HepG2 (cell line): ENCODE measurements at regions not wholly inside any gene's neighbourhood (a gene's known extent, or its start where the extent isn't known, plus 50 kb on each side); places are given as distances from the start of the nearest gene placed in this dataset.

Experiments used
- ATAC-seq: fragments of 200-7000 bp; cut with Tn5 transposase; 3 replicates; pipeline ENCODE4 v1.9.1; 2020; ENCODE audit warnings: mild to moderate bottlenecking, moderate library complexity
- BruUV-seq: library from RNA; stranded (reverse); fragments of 400-500 nt; replicated peaks from 2 replicates; lab custom pipeline; 2021; lab: Mats Ljungman, UMichigan
- CTCF ChIA-PET: fragments of 300-600 bp; formaldehyde crosslinking; extraction: SDS; loops from one replicate; lab custom pipeline; 2021; ENCODE audit warnings: low total read pairs, inconsistent platforms, low intra/inter-chr PET ratio; lab: Yijun Ruan, JAX
- POLR2A ChIA-PET: fragments of 350-600 bp; sonication (Branson Sonifier 250); formaldehyde crosslinking; loops from one replicate; lab custom pipeline; 2020; ENCODE audit warnings: antibody characterized with exemption, inconsistent platforms; lab: Yijun Ruan, JAX
- DNase-seq: peaks from one replicate; pipeline ENCODE4 v3.0.0-alpha.2; 2015; ENCODE audit warnings: low spot score
- FAIRE-seq: peaks from 3 replicates; lab custom pipeline; 2011; peaks lifted over from hg19 to GRCh38; lab: Jason Lieb, UNC
- H2AFZ ChIP-seq: one replicate; pipeline ENCODE4 v1.6.1; 2011; ENCODE audit warnings: low read length, inconsistent platforms
- H3K27ac ChIP-seq: fragments of 300-600 bp; 3 replicates; pipeline ENCODE4 v1.8.0; 2011; ENCODE audit warnings: mixed run types, mild to moderate bottlenecking, mixed read lengths, low read length, inconsistent platforms; ENCODE audit not compliant: insufficient read depth; ENCODE audit errors: extremely low read length
- H3K27me3 ChIP-seq, 2 experiments: fragments of 200-600 bp in 1 of 2; 2 replicates in 1 of 2; 3 replicates in 1 of 2; pipeline versions ENCODE4 v1.6.0 to v1.8.0; 2011; ENCODE audit warnings: low read length in 2 of 2, mild to moderate bottlenecking in 2 of 2, moderate library complexity in 2 of 2, inconsistent platforms in 1 of 2; ENCODE audit not compliant: insufficient read depth in 2 of 2, control insufficient read depth in 1 of 2
- H3K36me3 ChIP-seq, 2 experiments: fragments of 200-600 bp in 1 of 2; replicated peaks in 1 of 2; 2 replicates in 1 of 2; 3 replicates in 1 of 2; pipeline versions ENCODE4 v1.5.1 to v1.8.0; 2011; ENCODE audit warnings: low read length in 2 of 2, inconsistent platforms in 1 of 2; ENCODE audit not compliant: insufficient read depth in 2 of 2, control insufficient read depth in 1 of 2
- H3K4me1 ChIP-seq: 2 replicates; pipeline ENCODE4 v1.5.1; 2012; ENCODE audit warnings: low read length, inconsistent platforms; ENCODE audit not compliant: insufficient read depth
- H3K4me2 ChIP-seq: 2 replicates; pipeline ENCODE4 v1.6.0; 2011; ENCODE audit warnings: low read depth, low read length, inconsistent platforms
- H3K4me3 ChIP-seq, 3 experiments: fragments of 200-600 bp in 1 of 3; sonication (generic), shearing (Covaris generic) in 1 of 3; replicated peaks in 1 of 3; 2 replicates each; pipeline ENCODE4 v1.5.1; 2011 to 2016; ENCODE audit warnings: low read length in 3 of 3, inconsistent platforms in 2 of 3, low read depth in 2 of 3, mild to moderate bottlenecking in 2 of 3, control low read depth in 1 of 3, mixed read lengths in 1 of 3; ENCODE audit not compliant: insufficient read depth in 1 of 3
- H3K79me2 ChIP-seq: one replicate; pipeline ENCODE4 v1.6.1; 2011; ENCODE audit warnings: low read length, inconsistent platforms; ENCODE audit not compliant: insufficient read depth
- H3K9ac ChIP-seq: 2 replicates; pipeline ENCODE4 v1.6.0; 2011; ENCODE audit warnings: mild to moderate bottlenecking, low read depth, low read length, inconsistent platforms; ENCODE audit not compliant: insufficient read depth
- H3K9me3 ChIP-seq: 2 replicates; pipeline ENCODE4 v1.5.1; 2012; ENCODE audit warnings: mild to moderate bottlenecking, low read length
- H4K20me1 ChIP-seq: 2 replicates; pipeline ENCODE4 v1.6.0; 2011; ENCODE audit warnings: inconsistent platforms, mild to moderate bottlenecking, low read length, moderate library complexity; ENCODE audit not compliant: insufficient read depth
- GTF3A ChIP-seq: sonication (generic); formaldehyde crosslinking; conservative IDR thresholded peaks from 2 replicates; pipeline ENCODE4 v1.4.0; 2020; ENCODE audit warnings: mild to moderate bottlenecking, missing genetic modification reagents
- KLF9 ChIP-seq: IDR thresholded peaks from 2 replicates; pipeline ENCODE4 v1.6.1; 2016; ENCODE audit warnings: low read depth
- MXD4 ChIP-seq: IDR thresholded peaks from 2 replicates; pipeline ENCODE4 v1.6.1; 2016; ENCODE audit warnings: mild to moderate bottlenecking, missing biosample characterization, missing genetic modification reagents
- NFYC ChIP-seq: IDR thresholded peaks from 2 replicates; pipeline ENCODE4 v1.6.1; 2016; ENCODE audit warnings: missing genetic modification reagents, missing compliant biosample characterization
- ZFP41 ChIP-seq: sonication (generic); formaldehyde crosslinking; IDR thresholded peaks from 2 replicates; pipeline ENCODE4 v1.4.0; 2020; ENCODE audit warnings: mild to moderate bottlenecking, missing genetic modification reagents, borderline replicate concordance
- ZNF709 ChIP-seq: sonication (generic); formaldehyde crosslinking; IDR thresholded peaks from 2 replicates; pipeline ENCODE4 v1.5.0; 2020; ENCODE audit warnings: mild to moderate bottlenecking, missing genetic modification reagents
- ZSCAN20 ChIP-seq: sonication (generic); formaldehyde crosslinking; IDR thresholded peaks from 2 replicates; pipeline ENCODE4 v1.4.0; 2020; ENCODE audit warnings: missing genetic modification reagents, mild to moderate bottlenecking, borderline replicate concordance
- ZSCAN30 ChIP-seq: sonication (generic); formaldehyde crosslinking; IDR thresholded peaks from 2 replicates; pipeline ENCODE4 v1.5.0; 2020; ENCODE audit warnings: mild to moderate bottlenecking, missing genetic modification reagents
- WGBS: methylation state at CpG from one replicate; pipeline ENCODE4 v1.1.6; 2017; ENCODE audit warnings: low lambda C conversion rate; 5-methylcytosine and 5-hydroxymethylcytosine counted together
- in situ Hi-C: cut with HindIII; loops from 2 replicates; pipeline ENCODE4 v1.10.0; 2017; ENCODE audit warnings: low pct_unique_long_range_greater_than_20kb; ENCODE audit not compliant: extremely low pct_ligation_motif_present
- intact Hi-C: fragments of 100-400 bp; cut with micrococcal nuclease; formaldehyde crosslinking; loops from one replicate; pipeline ENCODE4 v1.10.0; 2022; ENCODE audit not compliant: unreplicated experiment

DNA sequence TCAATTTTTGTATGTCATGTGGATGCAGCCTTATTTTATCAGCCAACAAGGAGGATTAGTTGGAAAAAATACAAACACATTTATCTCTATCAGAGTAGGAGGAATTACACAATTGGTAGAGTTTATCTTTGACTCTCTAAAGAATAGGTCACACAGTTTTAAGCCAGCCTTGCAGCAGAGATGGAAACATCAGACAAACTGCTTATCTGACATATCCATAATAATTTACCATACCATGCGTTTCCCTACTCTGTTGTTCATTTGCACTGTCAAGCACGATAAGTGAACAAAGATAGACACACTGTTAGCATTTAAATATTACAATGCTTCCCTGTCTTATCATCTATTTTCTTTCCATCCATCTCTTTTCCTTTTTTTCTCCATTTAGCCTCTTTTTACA, 283.7 kb upstream of the SMIM30 start (continued):
- TF ChIP-seq ZSCAN30 (CRISPR knock-in tag), result no peak
- no peak for TF ChIP-seq GTF3A (CRISPR knock-in tag)
- TF ChIP-seq KLF9 (CRISPR knock-in tag), result no peak
- TF ChIP-seq, all 625 proteins: peak for 0

DNA sequence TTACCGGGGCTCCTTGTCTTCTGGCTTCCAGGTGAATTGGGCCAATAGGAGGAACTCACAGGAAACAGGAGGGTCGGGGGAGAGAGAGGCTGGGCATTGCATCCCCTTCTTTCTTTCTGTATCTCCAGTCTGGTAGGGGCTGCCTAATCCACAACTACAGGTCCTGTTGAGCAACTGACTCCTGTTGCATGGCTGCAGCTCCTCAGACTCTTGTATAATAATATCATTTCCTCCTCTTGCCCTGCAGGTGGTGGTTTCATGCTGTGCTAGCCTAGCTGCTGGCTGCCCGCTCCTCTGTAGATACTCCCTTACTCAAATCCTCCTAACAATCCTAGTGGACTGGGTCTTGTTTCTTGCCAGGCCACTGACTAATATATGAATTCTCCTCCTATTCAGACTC, 276.5 kb upstream of the SMIM30 start:
- no TSS peak for BruUV-seq
- WGBS, result 3% methylated on average over 3 of the region's 3 CpGs
- FAIRE-seq (no peak), DNase-seq (no peak), ATAC-seq (peak; percentile 45; the same call in 2 of the 3 replicates)
- no peak overlapping the region for H3K4me2 ChIP-seq
- in situ Hi-C loops, result no loop called here
- TF ChIP-seq MXD4 (CRISPR knock-in tag), result no peak
- TF ChIP-seq ZFP41 (CRISPR knock-in tag), result no peak
- TF ChIP-seq ZSCAN20 (CRISPR knock-in tag), result no peak
- TF ChIP-seq NFYC, result no peak
- no peak for TF ChIP-seq ZNF709 (CRISPR knock-in tag)
- H3K9me3 ChIP-seq, result peaks cover under 1% of the 10 kb centered on the region; the same call in 1 of the 2 replicates
- H3K27me3 ChIP-seq, result no peaks in the 10 kb centered on the region; a peak in 1 of 5 replicates
- H3K4me1 ChIP-seq, result no peaks in the 10 kb centered on the region
- POLR2A ChIA-PET, result no interaction called here
- no peak overlapping the region for H2AFZ ChIP-seq
- H3K36me3 ChIP-seq, result no peaks in the 10 kb centered on the region
- CTCF ChIA-PET, result no interaction called here
- H3K4me3 ChIP-seq, result no peak overlapping the region
- no peaks in the 10 kb centered on the region for H4K20me1 ChIP-seq
- no peak overlapping the region for H3K9ac ChIP-seq
- no peak overlapping the region for H3K27ac ChIP-seq
- H3K79me2 ChIP-seq, result no peaks in the 10 kb centered on the region
- intact Hi-C loops, result no loop called here
